ENCODE measurements at regions not wholly inside any gene's neighbourhood (a gene's known extent, or its start where the extent isn't known, plus 50 kb on each side); places are given as distances from the start of the nearest gene placed in this dataset.

- no peak for DNase-seq
Observed at GRCh38 chr6:105838171-105838570, 248.0 kb upstream of the PRDM1 start.

- DNase-seq, result no peak
Observed at GRCh38 chr6:105836889-105837288, 249.2 kb upstream of the PRDM1 start.

GRCh38 chr6:105836379-105836778, 249.8 kb upstream of the PRDM1 start:
- no peak for DNase-seq

GRCh38 chr6:105835373-105835772, 250.8 kb upstream of the PRDM1 start:
- no peak for DNase-seq

GRCh38 chr6:105833959-105834947, 251.9 kb upstream of the PRDM1 start:
- no peak for DNase-seq

GRCh38 chr6:105832313-105832761, 253.8 kb upstream of the PRDM1 start:
- no peak for DNase-seq

- no peak for DNase-seq
Observed at GRCh38 chr6:105831311-105832097, 254.6 kb upstream of the PRDM1 start.

- no peak for DNase-seq
Observed at GRCh38 chr6:105825210-105825609, 260.9 kb upstream of the PRDM1 start.

GRCh38 chr6:105824732-105825131, 261.4 kb upstream of the PRDM1 start:
- DNase-seq, result no peak

- DNase-seq, result no peak
Observed at GRCh38 chr6:105821777-105822176, 264.4 kb upstream of the PRDM1 start.

GRCh38 chr6:105821027-105821426, 265.1 kb upstream of the PRDM1 start:
- no peak for DNase-seq

GRCh38 chr6:105819745-105820144, 266.4 kb upstream of the PRDM1 start:
- no peak for DNase-seq

- no peak for DNase-seq
Observed at GRCh38 chr6:105818505-105818904, 267.6 kb upstream of the PRDM1 start.

- DNase-seq, result no peak
Observed at GRCh38 chr6:105817961-105818360, 268.2 kb upstream of the PRDM1 start.

- no peak for DNase-seq
Observed at GRCh38 chr6:105817370-105817769, 268.8 kb upstream of the PRDM1 start.

GRCh38 chr6:105816847-105817246, 269.3 kb upstream of the PRDM1 start:
- no peak for DNase-seq

GRCh38 chr6:105815661-105816555, 270.2 kb upstream of the PRDM1 start:
- DNase-seq, result no peak

- no peak for DNase-seq
Observed at GRCh38 chr6:105814745-105815536, 271.2 kb upstream of the PRDM1 start.

GRCh38 chr6:105810922-105811482, 275.1 kb upstream of the PRDM1 start:
- DNase-seq, result no peak

GRCh38 chr6:105810105-105810921, 275.8 kb upstream of the PRDM1 start:
- DNase-seq, result peak; percentile 48 to 58

GRCh38 chr6:105808571-105808970, 277.6 kb upstream of the PRDM1 start:
- no peak for DNase-seq
